ENCODE measurements at regions not wholly inside any gene's neighbourhood (a gene's known extent, or its start where the extent isn't known, plus 50 kb on each side); places are given as distances from the start of the nearest gene placed in this dataset.

- DNase-seq (ENCODE audit: extremely low read depth, low read depth), result no peak
- H3K4me3 ChIP-seq (replicated peaks; ENCODE audit: low read depth, low read length), result no peak overlapping the region
- TF ChIP-seq CTCF (IDR thresholded peaks at IDR 0.05; ENCODE audit: low read depth, low read length, missing control alignments), result no peak
Measured at GRCh38 chr10:78640796-78641636, 427.8 kb upstream of the ZMIZ1 start.

- no peak for DNase-seq (ENCODE audit: extremely low read depth, low read depth)
- no peak overlapping the region for H3K4me3 ChIP-seq (replicated peaks; ENCODE audit: low read depth, low read length)
- no peak for TF ChIP-seq CTCF (IDR thresholded peaks at IDR 0.05; ENCODE audit: low read depth, low read length, missing control alignments)
Measured at GRCh38 chr10:78641693-78642092, 427.1 kb upstream of the ZMIZ1 start.

- no peak overlapping the region for H3K4me3 ChIP-seq (replicated peaks; ENCODE audit: low read depth, low read length)
- DNase-seq (ENCODE audit: extremely low read depth, low read depth), result no peak
- TF ChIP-seq CTCF (IDR thresholded peaks at IDR 0.05; ENCODE audit: low read depth, low read length, missing control alignments), result no peak
Measured at GRCh38 chr10:78642269-78642816, 426.4 kb upstream of the ZMIZ1 start.

- no peak overlapping the region for H3K4me3 ChIP-seq (replicated peaks; ENCODE audit: low read depth, low read length)
- no peak for TF ChIP-seq CTCF (IDR thresholded peaks at IDR 0.05; ENCODE audit: low read depth, low read length, missing control alignments)
- DNase-seq (ENCODE audit: extremely low read depth, low read depth), result no peak
Measured at GRCh38 chr10:78643513-78643912, 425.3 kb upstream of the ZMIZ1 start.

- DNase-seq (ENCODE audit: extremely low read depth, low read depth), result no peak
- TF ChIP-seq CTCF (IDR thresholded peaks at IDR 0.05; ENCODE audit: low read depth, low read length, missing control alignments), result no peak
- no peak overlapping the region for H3K4me3 ChIP-seq (replicated peaks; ENCODE audit: low read depth, low read length)
Measured at GRCh38 chr10:78644550-78644949, 424.2 kb upstream of the ZMIZ1 start.

- no peak for TF ChIP-seq CTCF (IDR thresholded peaks at IDR 0.05; ENCODE audit: low read depth, low read length, missing control alignments)
- no peak overlapping the region for H3K4me3 ChIP-seq (replicated peaks; ENCODE audit: low read depth, low read length)
- no peak for DNase-seq (ENCODE audit: extremely low read depth, low read depth)
Measured at GRCh38 chr10:78645169-78645686, 423.5 kb upstream of the ZMIZ1 start.
